LoVo (cell line): ENCODE measurements at regions not wholly inside any gene's neighbourhood (a gene's known extent, or its start where the extent isn't known, plus 50 kb on each side); places are given as distances from the start of the nearest gene placed in this dataset.
"Not testable (repeated sequence)": the region's sequence is repeated elsewhere in the genome, so short reads cannot be mapped to it uniquely, and the experiment has no call there.

Experiments
- DNase-seq: peaks from one replicate; pipeline ENCODE4 v3.0.0-alpha.2; 2016; ENCODE audit warnings: low spot score

GRCh38 chr2:215831296-215831913 lies 181.9 kb downstream of the MREG start:
- no peak for DNase-seq

- DNase-seq: peak; percentile 16
Observed at GRCh38 chr2:215830304-215830703, 183.0 kb downstream of the MREG start.

GRCh38 chr2:215829261-215829660 lies 184.1 kb downstream of the MREG start:
- DNase-seq: no peak

- peak; percentile 46 for DNase-seq
Observed at GRCh38 chr2:215828528-215829184, 184.7 kb downstream of the MREG start.

- DNase-seq: no peak
Observed at GRCh38 chr2:215826838-215827441, 186.4 kb downstream of the MREG start.

GRCh38 chr2:215826376-215826775 lies 187.0 kb downstream of the MREG start:
- no peak for DNase-seq

GRCh38 chr2:215825707-215826106 lies 187.6 kb downstream of the MREG start:
- DNase-seq: no peak

GRCh38 chr2:215821298-215821697 lies 192.1 kb downstream of the MREG start:
- DNase-seq: not testable (repeated sequence)

- not testable (repeated sequence) for DNase-seq
Observed at GRCh38 chr2:215819713-215820112, 193.6 kb downstream of the MREG start.

GRCh38 chr2:215817046-215817445 lies 196.3 kb downstream of the MREG start:
- no peak for DNase-seq

GRCh38 chr2:215816424-215816823 lies 196.9 kb downstream of the MREG start:
- no peak for DNase-seq

GRCh38 chr2:215815960-215816359 lies 197.4 kb downstream of the MREG start:
- no peak for DNase-seq

GRCh38 chr2:215812966-215813365 lies 200.4 kb downstream of the MREG start:
- no peak for DNase-seq

GRCh38 chr2:215811409-215812345 lies 201.7 kb downstream of the MREG start:
- no peak for DNase-seq

GRCh38 chr2:215811003-215811402 lies 202.3 kb downstream of the MREG start:
- DNase-seq: no peak

GRCh38 chr2:215808996-215809395 lies 204.4 kb downstream of the MREG start:
- DNase-seq: no peak

GRCh38 chr2:215808194-215808593 lies 205.2 kb downstream of the MREG start:
- no peak for DNase-seq

GRCh38 chr2:215805493-215805892 lies 207.9 kb downstream of the MREG start:
- DNase-seq: no peak

- DNase-seq: no peak
Observed at GRCh38 chr2:215803150-215803549, 210.2 kb downstream of the MREG start.

- DNase-seq: no peak
Observed at GRCh38 chr2:215799194-215799593, 214.2 kb downstream of the MREG start.

- DNase-seq: no peak
Observed at GRCh38 chr2:215797676-215798075, 215.7 kb downstream of the MREG start.

GRCh38 chr2:215796140-215796855 lies 217.1 kb downstream of the MREG start:
- no peak for DNase-seq
